ENCODE measurements at regions not wholly inside any gene's neighbourhood (a gene's known extent, or its start where the extent isn't known, plus 50 kb on each side); places are given as distances from the start of the nearest gene placed in this dataset.
"Not testable (repeated sequence)": the region's sequence is repeated elsewhere in the genome, so short reads cannot be mapped to it uniquely, and the experiment has no call there.

- Histone ChIP-seq H3K23me2 (ENCODE audit: insufficient read length, low read depth, low read length, poor library complexity, severe bottlenecking) (no peaks in the 10 kb centered on the region), H2BK15ac (ENCODE audit: low read depth, low read length) (no peak overlapping the region), H4K5ac (ENCODE audit: insufficient read length, low read depth, low read length) (no peak overlapping the region), H3K79me2 (ENCODE audit: insufficient read depth, low read length) (no peaks in the 10 kb centered on the region), H3K18ac (ENCODE audit: insufficient read length, low read depth, low read length) (no peak overlapping the region), H3K27me3 (ENCODE audit: insufficient read depth, low read length) (no peaks in the 10 kb centered on the region), H3K27ac (ENCODE audit: insufficient read length, low read depth, low read length) (no peak overlapping the region), H3K4me2 (ENCODE audit: insufficient read depth, insufficient read length, low read length) (no peak overlapping the region), H3K9ac (ENCODE audit: extremely low read depth, insufficient read length, low read length) (no peak overlapping the region), H3K56ac (ENCODE audit: insufficient read length, low read depth, low read length) (no peak overlapping the region), H3K9me3 (ENCODE audit: control insufficient read depth, low read depth, low read length) (no peaks in the 10 kb centered on the region), H2AK5ac (ENCODE audit: insufficient read length, low read length) (no peak overlapping the region), H2BK120ac (ENCODE audit: low read depth, low read length, poor library complexity, severe bottlenecking) (no peak overlapping the region), H3K23ac (ENCODE audit: insufficient read length, low read depth, low read length) (no peak overlapping the region), H2BK20ac (ENCODE audit: low read depth, low read length, poor library complexity, severe bottlenecking) (no peak overlapping the region), H4K20me1 (ENCODE audit: control insufficient read depth, insufficient read depth, insufficient read length) (no peaks in the 10 kb centered on the region), H4K8ac (replicated peaks; ENCODE audit: insufficient read length, low read depth, low read length) (no peak overlapping the region), H2BK12ac (ENCODE audit: insufficient read length, low read depth, low read length) (no peak overlapping the region), H3K4me1 (ENCODE audit: insufficient read depth, low read length) (no peaks in the 10 kb centered on the region), H3K79me1 (ENCODE audit: insufficient read depth, low read depth, low read length, poor library complexity, severe bottlenecking) (no peaks in the 10 kb centered on the region), H4K91ac (ENCODE audit: insufficient read length, low read depth, low read length) (no peak overlapping the region), H3T11ph (ENCODE audit: low read length) (no peak overlapping the region), H3K4ac (ENCODE audit: low read depth, low read length) (no peak overlapping the region), H2BK5ac (ENCODE audit: insufficient read length, low read length) (no peak overlapping the region), H3K14ac (ENCODE audit: insufficient read depth, low read length) (no peak overlapping the region), H2AFZ (ENCODE audit: low read length) (no peak overlapping the region)
- Mint-ChIP-seq H3K27me3 (ENCODE audit: low read depth) (no peaks in the 10 kb centered on the region), H3K9me3 (no peaks in the 10 kb centered on the region), H3K36me3 (ENCODE audit: insufficient read depth in 1 of 3, low read depth in 3 of 3) (no peaks in the 10 kb centered on the region; a peak in 1 of 7 replicates), H3K4me3 (no peak overlapping the region), H3K27ac (no peak overlapping the region), H3K4me1 (peaks cover 5 to 6% of the 10 kb centered on the region in 2 experiments; a peak in 3 of 4 replicates)
- no peak for TF ChIP-seq CTCF (conservative IDR thresholded peaks at IDR 0.05)
- WGBS (ENCODE audit: extremely low coverage, insufficient read length, low lambda C conversion rate), result no CpG with 5 or more reads among the region's 3 CpGs
- DNase-seq, result no peak
Measured at GRCh38 chr9:106487266-106487665, 375.7 kb upstream of the ZNF462 start.

- H3K27ac Mint-ChIP-seq; H4K91ac ChIP-seq (ENCODE audit: insufficient read length, low read depth, low read length): not testable (repeated sequence)
- no CpG with 5 or more reads among the region's 7 CpGs for WGBS (ENCODE audit: extremely low coverage, insufficient read length, low lambda C conversion rate)
Measured at GRCh38 chr9:106492126-106492525, 370.8 kb upstream of the ZNF462 start.

More at GRCh38 chr9:106492126-106492525, 370.8 kb upstream of the ZNF462 start:
- not testable (repeated sequence) for H3T11ph ChIP-seq (ENCODE audit: low read length); H2BK12ac ChIP-seq (ENCODE audit: insufficient read length, low read depth, low read length); H2BK20ac ChIP-seq (ENCODE audit: low read depth, low read length, poor library complexity, severe bottlenecking); H3K23ac ChIP-seq (ENCODE audit: insufficient read length, low read depth, low read length); H3K27me3 Mint-ChIP-seq (ENCODE audit: low read depth); H3K27ac ChIP-seq (ENCODE audit: insufficient read length, low read depth, low read length); H3K79me1 ChIP-seq (ENCODE audit: insufficient read depth, low read depth, low read length, poor library complexity, severe bottlenecking); H3K9me3 Mint-ChIP-seq; H3K4me1 Mint-ChIP-seq; H2BK120ac ChIP-seq (ENCODE audit: low read depth, low read length, poor library complexity, severe bottlenecking); H2AFZ ChIP-seq (ENCODE audit: low read length); H3K56ac ChIP-seq (ENCODE audit: insufficient read length, low read depth, low read length); H3K27me3 ChIP-seq (ENCODE audit: insufficient read depth, low read length); H4K20me1 ChIP-seq (ENCODE audit: control insufficient read depth, insufficient read depth, insufficient read length); H3K79me2 ChIP-seq (ENCODE audit: insufficient read depth, low read length); H3K14ac ChIP-seq (ENCODE audit: insufficient read depth, low read length); H3K4me1 ChIP-seq (ENCODE audit: insufficient read depth, low read length); H2BK15ac ChIP-seq (ENCODE audit: low read depth, low read length); H3K23me2 ChIP-seq (ENCODE audit: insufficient read length, low read depth, low read length, poor library complexity, severe bottlenecking); DNase-seq; H3K9ac ChIP-seq (ENCODE audit: extremely low read depth, insufficient read length, low read length); H3K36me3 Mint-ChIP-seq (ENCODE audit: insufficient read depth in 1 of 3, low read depth in 3 of 3); H3K4me2 ChIP-seq (ENCODE audit: insufficient read depth, insufficient read length, low read length); H4K5ac ChIP-seq (ENCODE audit: insufficient read length, low read depth, low read length); H2BK5ac ChIP-seq (ENCODE audit: insufficient read length, low read length); H2AK5ac ChIP-seq (ENCODE audit: insufficient read length, low read length); H3K4ac ChIP-seq (ENCODE audit: low read depth, low read length); H4K8ac ChIP-seq (replicated peaks; ENCODE audit: insufficient read length, low read depth, low read length); H3K9me3 ChIP-seq (ENCODE audit: control insufficient read depth, low read depth, low read length); H3K18ac ChIP-seq (ENCODE audit: insufficient read length, low read depth, low read length); H3K4me3 Mint-ChIP-seq

All from H9 (cell line).